Endothelial cell (in vitro differentiated cells): ENCODE measurements at regions not wholly inside any gene's neighbourhood (a gene's known extent, or its start where the extent isn't known, plus 50 kb on each side); places are given as distances from the start of the nearest gene placed in this dataset.

Experiments used
- DNase-seq: peaks from one replicate; pipeline ENCODE4 v3.0.0; 2021; ENCODE audit warnings: low spot score
- H3K27ac Mint-ChIP-seq: one replicate; pipeline ENCODE4 v1.8.0; 2021; ENCODE audit warnings: mixed read lengths, inconsistent platforms; ENCODE audit not compliant: unreplicated experiment
- H3K27me3 Mint-ChIP-seq: one replicate; pipeline ENCODE4 v1.8.0; 2021; ENCODE audit warnings: mild to moderate bottlenecking, moderate library complexity, mixed read lengths, inconsistent platforms; ENCODE audit not compliant: unreplicated experiment
- H3K36me3 Mint-ChIP-seq: one replicate; pipeline ENCODE4 v1.8.0; 2021; ENCODE audit warnings: mild to moderate bottlenecking, low read depth, mixed read lengths, inconsistent platforms; ENCODE audit not compliant: unreplicated experiment
- H3K4me1 Mint-ChIP-seq: one replicate; pipeline ENCODE4 v1.8.0; 2021; ENCODE audit warnings: mild to moderate bottlenecking, mixed read lengths, inconsistent platforms; ENCODE audit not compliant: unreplicated experiment
- H3K4me3 Mint-ChIP-seq: one replicate; pipeline ENCODE4 v1.8.0; 2021; ENCODE audit warnings: mild to moderate bottlenecking, mixed read lengths, inconsistent platforms; ENCODE audit not compliant: unreplicated experiment
- H3K9me3 Mint-ChIP-seq: one replicate; pipeline ENCODE4 v1.8.0; 2021; ENCODE audit warnings: mixed read lengths, inconsistent platforms; ENCODE audit not compliant: unreplicated experiment
- CTCF ChIP-seq: fragments of 200-600 bp; sonication (generic); IDR thresholded peaks from one replicate; pipeline ENCODE4 v1.5.0; 2021; ENCODE audit warnings: antibody characterized with exemption; ENCODE audit not compliant: unreplicated experiment

GRCh38 chr5:67272453-67273130, 76.0 kb upstream of the CD180 start:
- Mint-ChIP-seq H3K4me1 (no peaks in the 10 kb centered on the region), H3K9me3 (no peaks in the 10 kb centered on the region), H3K36me3 (no peaks in the 10 kb centered on the region), H3K27ac (no peak overlapping the region), H3K27me3 (no peaks in the 10 kb centered on the region), H3K4me3 (no peak overlapping the region)
- DNase-seq: no peak
- no peak for TF ChIP-seq CTCF

GRCh38 chr5:67268231-67269021, 71.8 kb upstream of the CD180 start:
- no peaks in the 10 kb centered on the region for H3K36me3 Mint-ChIP-seq
- no peak overlapping the region for H3K4me3 Mint-ChIP-seq
- H3K4me1 Mint-ChIP-seq: no peaks in the 10 kb centered on the region
- no peak overlapping the region for H3K27ac Mint-ChIP-seq
- H3K9me3 Mint-ChIP-seq: no peaks in the 10 kb centered on the region
- no peak for TF ChIP-seq CTCF
- H3K27me3 Mint-ChIP-seq: no peaks in the 10 kb centered on the region
- DNase-seq: no peak

- H3K4me3 Mint-ChIP-seq: no peak overlapping the region
- DNase-seq: no peak
- H3K36me3 Mint-ChIP-seq: no peaks in the 10 kb centered on the region
- TF ChIP-seq CTCF: no peak
- H3K9me3 Mint-ChIP-seq: no peaks in the 10 kb centered on the region
- H3K27me3 Mint-ChIP-seq: no peaks in the 10 kb centered on the region
- H3K27ac Mint-ChIP-seq: no peak overlapping the region
- H3K4me1 Mint-ChIP-seq: no peaks in the 10 kb centered on the region
Measured at GRCh38 chr5:67267512-67268216, 71.1 kb upstream of the CD180 start.

DNA sequence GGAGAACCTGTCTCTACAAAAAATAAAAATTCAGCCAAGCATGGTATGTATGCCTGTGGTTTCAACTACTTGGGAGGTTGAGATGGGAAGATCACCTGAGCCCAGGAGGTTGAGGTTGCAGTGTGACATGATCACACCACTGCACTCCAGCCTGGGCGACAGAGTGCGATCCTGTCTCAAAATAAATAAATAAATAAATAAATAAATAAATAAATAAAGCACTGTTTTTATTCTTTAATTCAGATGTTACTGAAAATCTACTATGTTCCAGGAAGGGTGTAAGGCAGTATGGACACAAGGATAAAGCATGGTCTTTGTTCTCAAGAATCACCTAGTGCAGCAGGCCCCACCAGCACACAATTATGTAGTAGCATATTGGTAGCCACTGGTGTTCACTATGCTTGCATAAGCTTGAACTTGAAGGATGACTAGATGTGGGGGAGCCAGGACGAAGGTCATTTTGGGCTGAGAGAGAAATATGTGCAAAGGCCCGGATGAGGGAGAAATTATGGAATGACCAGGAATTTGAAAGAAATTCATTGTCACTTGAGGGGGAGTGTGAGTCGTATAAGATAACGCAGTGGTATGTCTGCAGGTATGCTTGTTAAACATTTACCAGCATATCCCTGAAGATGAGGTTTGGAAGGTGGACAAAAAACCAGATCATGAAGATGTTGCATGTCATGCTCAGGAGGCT, 70.2 kb upstream of the CD180 start:
- no peak for DNase-seq
- Mint-ChIP-seq H3K27me3 (no peaks in the 10 kb centered on the region), H3K27ac (no peak overlapping the region)

More for the DNA sequence above, 70.2 kb upstream of the CD180 start:
- TF ChIP-seq CTCF: no peak
- no peaks in the 10 kb centered on the region for H3K4me1 Mint-ChIP-seq
- H3K4me3 Mint-ChIP-seq: no peak overlapping the region
- H3K9me3 Mint-ChIP-seq: no peaks in the 10 kb centered on the region
- no peaks in the 10 kb centered on the region for H3K36me3 Mint-ChIP-seq
